CD4-positive, alpha-beta T cell treated with Interleukin-1 beta for 1 hour (primary cell): ENCODE measurements at regions not wholly inside any gene's neighbourhood (a gene's known extent, or its start where the extent isn't known, plus 50 kb on each side); places are given as distances from the start of the nearest gene placed in this dataset.

Experiments used
- DNase-seq, 2 donors: peaks; one replicate each; pipeline ENCODE4 v3.0.0-alpha.2; 2020 to 2022

GRCh38 chr17:13740686-13741085 is 139.0 kb upstream of the HS3ST3A1 start:
- no peak for DNase-seq

GRCh38 chr17:13741744-13742143 is 140.0 kb upstream of the HS3ST3A1 start:
- DNase-seq = no peak

DNA sequence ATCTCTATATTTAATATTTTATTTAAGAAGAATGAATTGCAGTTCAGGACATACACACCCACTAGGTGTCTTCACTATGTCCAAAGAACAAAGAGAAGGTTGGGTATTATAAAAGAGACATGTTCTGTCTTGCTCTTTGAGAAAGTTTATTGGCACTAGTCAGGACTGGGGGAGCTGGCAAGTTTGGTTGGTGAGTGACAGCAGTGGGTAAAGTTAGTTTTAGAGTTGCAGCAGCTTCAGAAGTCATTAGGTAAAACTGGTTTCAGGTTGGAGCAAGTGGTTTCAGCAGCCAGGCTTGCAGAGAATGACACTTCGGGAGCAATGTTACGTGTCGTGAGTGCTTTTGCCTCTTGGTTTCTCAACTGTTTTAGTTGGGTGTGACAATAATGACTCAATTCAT is 142.2 kb upstream of the HS3ST3A1 start:
- no peak for DNase-seq

- no peak for DNase-seq
These were observed 144.7 kb upstream of the HS3ST3A1 start for GRCh38 chr17:13746404-13746803.

DNA sequence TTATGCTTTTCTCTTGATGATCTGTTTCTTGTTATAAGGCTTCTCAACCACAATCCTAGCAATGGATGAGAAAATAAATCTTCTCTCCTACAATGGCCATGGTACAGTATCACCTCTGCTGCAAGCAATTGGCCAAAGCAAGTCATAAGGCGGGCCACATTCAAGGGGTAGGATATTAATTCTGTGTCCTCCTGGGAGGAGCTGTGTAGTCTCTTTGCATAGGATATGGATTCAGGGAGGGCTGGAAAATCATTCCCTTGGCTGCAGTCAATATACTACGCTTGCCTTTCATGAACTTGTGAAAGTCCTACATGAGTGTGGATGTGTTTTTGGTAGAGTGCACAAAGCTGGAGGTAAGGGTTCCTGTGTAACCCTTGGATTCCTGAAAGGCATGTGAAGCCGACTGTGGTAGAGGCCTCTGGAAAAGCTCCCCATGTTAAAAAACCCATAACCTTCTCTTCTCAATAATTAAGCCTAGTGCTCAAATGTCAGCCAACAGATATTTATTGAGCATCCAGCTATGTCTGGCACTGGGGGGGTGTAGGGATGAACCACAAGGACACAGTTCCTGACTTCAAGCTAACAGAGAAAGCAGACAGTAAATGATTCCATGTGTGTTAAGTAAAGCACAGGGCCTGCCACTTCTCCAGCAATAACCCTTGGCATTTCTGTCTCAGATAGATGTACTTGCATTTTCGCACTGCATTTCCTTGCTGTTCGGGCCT is 147.6 kb upstream of the HS3ST3A1 start:
- DNase-seq = no peak

GRCh38 chr17:13749891-13750235 is 148.1 kb upstream of the HS3ST3A1 start:
- DNase-seq = no peak

DNA sequence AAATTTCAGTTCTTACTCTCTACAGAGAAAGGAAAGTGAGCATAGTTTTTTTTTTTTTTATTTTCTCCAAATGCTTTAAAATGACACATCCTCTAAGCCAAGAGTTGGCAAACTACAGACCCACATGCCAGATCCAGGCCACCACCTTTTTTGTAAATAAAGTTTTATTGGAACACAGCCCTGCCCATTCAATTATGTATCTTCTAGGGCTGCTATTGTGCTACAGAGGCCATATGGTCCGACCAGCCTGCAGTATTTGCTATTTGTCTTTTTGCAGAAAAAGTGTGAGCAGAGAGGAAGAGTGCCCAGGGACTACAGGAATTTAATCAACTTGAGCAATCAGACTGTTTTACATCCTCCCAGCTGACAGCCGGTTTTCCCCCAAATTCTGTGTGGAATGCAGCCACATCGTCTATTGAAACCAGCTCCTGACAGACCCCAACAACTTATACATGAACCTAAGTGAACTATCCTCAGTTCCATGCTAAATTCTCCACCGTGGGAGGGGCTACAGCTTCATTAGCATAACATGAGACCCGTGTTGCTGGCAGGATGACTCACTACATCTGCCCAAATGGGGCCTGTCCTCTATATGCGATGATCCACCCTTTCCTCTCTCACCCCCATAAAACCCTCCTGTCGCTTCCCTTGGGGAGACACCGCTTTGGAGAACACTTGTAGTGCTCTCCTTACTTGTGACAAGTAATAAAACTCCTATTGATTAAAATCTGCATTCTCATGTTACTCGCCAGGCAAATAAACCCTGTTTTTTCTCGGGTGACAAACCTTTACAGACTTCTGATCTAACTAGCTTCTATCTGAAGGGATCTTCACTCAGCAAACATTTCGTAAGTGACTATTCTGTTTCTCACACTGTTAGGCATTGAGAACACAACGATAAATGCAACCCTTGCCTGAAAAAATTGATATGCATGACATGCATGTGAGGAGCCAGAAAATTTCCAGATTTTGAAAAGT is 149.4 kb upstream of the HS3ST3A1 start:
- DNase-seq = no peak

DNA sequence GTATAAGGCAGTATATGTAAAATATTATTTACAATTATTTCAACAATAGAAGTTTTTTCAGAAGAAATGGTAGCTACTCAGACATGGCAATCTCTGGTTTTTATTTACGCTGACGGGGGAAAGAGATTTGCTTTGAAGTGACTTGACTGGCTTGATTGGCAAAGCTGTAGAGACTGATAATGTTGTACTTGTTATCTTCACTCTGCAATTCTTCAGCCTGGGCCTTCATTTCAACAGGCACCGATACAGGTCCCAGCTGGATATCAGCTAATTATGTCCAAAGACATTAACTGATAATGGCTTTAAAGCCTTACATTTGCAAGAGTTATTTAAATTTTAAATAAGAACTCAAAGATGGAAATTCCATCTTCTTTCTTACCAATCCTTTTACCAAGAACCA is 151.4 kb upstream of the HS3ST3A1 start:
- no peak for DNase-seq

- DNase-seq = no peak
These were observed 152.0 kb upstream of the HS3ST3A1 start for GRCh38 chr17:13753771-13754170.

GRCh38 chr17:13755851-13756250 is 154.1 kb upstream of the HS3ST3A1 start:
- no peak for DNase-seq

- no peak for DNase-seq
These were observed 155.0 kb upstream of the HS3ST3A1 start for GRCh38 chr17:13756763-13757162.

GRCh38 chr17:13757871-13758270 is 156.1 kb upstream of the HS3ST3A1 start:
- no peak for DNase-seq

GRCh38 chr17:13759518-13760335 is 158.0 kb upstream of the HS3ST3A1 start:
- no peak for DNase-seq

GRCh38 chr17:13761038-13761603 is 159.4 kb upstream of the HS3ST3A1 start:
- no peak for DNase-seq

DNA sequence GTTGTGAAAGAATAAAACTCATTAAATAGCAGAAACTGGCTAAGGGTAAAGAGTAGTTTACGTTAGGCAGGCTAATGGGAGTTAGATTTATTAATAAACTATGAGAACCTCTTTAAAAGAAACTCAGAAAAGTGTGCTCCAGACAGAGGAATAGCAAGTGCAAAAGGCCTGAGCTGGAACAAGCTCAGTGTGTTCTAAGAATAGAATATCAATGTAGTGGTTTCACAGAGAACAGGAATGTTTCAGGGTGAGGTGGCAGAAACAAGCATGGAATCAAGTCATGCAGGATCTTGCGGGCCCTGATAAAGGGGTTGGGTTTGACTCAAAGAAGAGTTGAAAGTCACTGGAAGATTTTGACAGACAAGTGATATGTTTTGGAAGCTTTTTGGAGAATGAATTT is 164.0 kb upstream of the HS3ST3A1 start:
- no peak for DNase-seq

- no peak for DNase-seq
These were observed 169.0 kb upstream of the HS3ST3A1 start for GRCh38 chr17:13770702-13771101.

GRCh38 chr17:13775450-13775849 is 173.7 kb upstream of the HS3ST3A1 start:
- no peak for DNase-seq

DNA sequence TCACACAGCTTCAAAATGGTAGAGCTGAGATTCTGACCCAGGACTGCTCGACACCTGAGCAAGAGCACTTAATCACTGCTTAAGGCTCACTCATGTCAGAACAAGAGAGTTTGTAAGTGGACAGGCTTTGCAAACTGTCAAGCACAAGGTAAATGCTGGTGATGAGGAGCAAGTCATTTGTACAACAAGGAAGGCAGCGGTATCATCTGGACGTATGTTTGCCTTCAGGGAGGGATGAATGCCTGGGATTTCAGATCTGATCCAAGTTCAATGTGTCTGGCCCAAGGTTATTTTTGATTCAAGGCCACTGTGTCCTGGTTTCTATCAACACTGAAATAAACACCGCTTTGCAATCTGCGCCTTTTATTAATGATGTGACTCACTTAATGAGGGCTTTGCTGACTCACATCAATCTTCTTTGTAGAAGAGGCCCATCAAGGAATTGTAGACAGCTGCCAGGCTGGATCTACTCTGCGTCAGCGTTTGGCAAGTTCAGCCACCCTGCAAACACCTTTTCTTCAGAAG is 174.4 kb upstream of the HS3ST3A1 start:
- no peak for DNase-seq

DNA sequence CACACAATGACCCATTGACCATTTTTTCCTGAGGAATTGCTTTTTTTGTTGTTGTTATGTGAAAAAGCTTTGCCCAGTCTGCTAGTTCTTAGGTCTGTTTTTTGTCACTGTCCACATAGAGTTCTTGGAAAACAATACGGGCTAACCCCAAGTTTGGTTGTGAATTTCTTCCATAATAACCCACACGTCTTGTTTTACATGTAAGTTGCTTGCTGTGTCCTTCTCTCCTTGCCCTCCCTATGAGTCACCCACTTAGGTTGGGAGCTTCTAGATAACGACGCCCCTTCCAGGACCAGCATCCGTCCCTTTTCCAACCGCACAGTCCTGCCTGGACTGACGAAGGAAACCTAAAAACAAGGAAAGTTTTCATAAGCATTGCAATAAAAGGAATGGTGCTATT is 175.3 kb upstream of the HS3ST3A1 start:
- no peak for DNase-seq

DNA sequence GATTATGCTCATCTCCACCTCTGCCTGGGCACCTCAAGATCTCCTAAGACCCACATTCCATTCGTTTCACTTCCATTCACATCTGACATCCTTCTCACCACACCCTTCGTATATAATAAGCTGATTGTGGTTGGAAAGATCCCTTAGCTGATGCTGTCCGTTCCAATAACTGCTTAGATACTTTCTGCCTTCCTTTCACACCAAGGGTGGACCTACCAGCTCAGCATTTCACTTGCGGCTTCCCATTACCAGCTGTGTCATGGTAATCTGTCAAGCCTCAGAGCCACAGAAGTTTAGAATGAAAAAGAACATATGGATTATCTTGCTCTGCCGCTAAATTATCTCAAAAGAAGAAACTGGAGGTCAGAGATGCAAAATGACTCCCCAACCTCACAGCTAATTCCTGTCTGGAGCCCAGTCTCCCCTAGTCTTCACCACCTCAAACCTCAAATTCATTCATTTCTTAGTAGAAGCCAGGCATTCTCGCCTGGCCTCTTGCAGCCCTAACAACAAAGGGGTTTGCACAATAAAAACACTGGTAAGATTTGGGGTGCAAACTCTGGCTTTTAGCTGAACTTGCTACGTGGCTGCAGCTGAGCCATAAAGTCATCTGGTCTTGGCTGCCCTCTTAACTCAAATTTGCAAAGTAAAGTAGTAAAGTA is 182.8 kb upstream of the HS3ST3A1 start:
- no peak for DNase-seq

GRCh38 chr17:13785981-13786598 is 184.4 kb upstream of the HS3ST3A1 start:
- no peak for DNase-seq

DNA sequence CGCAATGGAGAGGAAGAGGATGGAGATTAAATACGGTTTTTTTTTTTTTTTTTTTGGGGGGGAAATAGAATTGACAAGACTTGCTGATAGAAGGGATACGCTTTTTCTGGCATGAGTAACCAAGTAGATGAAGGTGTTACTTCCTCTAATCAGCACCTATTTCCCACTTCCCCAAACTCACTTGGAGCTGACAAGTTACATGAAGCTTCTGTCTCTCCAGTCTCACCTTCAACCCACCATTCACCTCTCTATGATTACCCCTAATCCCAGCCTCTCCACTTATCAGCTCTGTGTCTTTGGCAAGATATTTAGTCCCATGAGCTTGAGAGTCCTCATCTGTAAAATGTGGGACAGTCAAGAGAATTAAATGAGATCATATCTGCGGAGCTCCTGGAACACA is 185.9 kb upstream of the HS3ST3A1 start:
- DNase-seq = no peak
